GM18951 (cell line): ENCODE measurements at regions not wholly inside any gene's neighbourhood (a gene's known extent, or its start where the extent isn't known, plus 50 kb on each side); places are given as distances from the start of the nearest gene placed in this dataset.

ENCODE experiments used
- POLR2A ChIP-seq: IDR thresholded peaks from 4 replicates; pipeline ENCODE4 v1.6.1; 2011; ENCODE audit warnings: mild to moderate bottlenecking; ENCODE audit not compliant: insufficient read length, insufficient read depth; ENCODE audit errors: extremely low read depth
- in situ Hi-C: fragments of 300-500 bp; cut with MboI; formaldehyde crosslinking; loops from one replicate; pipeline ENCODE4 v1.12.0; 2022; ENCODE audit warnings: low sequenced_read_pairs, mixed read lengths, inconsistent platforms; ENCODE audit not compliant: unreplicated experiment

GRCh38 chr18:14905350-14905749 is 157.4 kb downstream of the ANKRD30B start:
- TF ChIP-seq POLR2A: no peak
- in situ Hi-C loops: no loop called here

- in situ Hi-C loops: no loop called here
- TF ChIP-seq POLR2A: no peak
Measured at GRCh38 chr18:14905979-14906378, 158.0 kb downstream of the ANKRD30B start.

- TF ChIP-seq POLR2A: no peak
- in situ Hi-C loops: no loop called here
Measured at GRCh38 chr18:14907420-14907819, 159.4 kb downstream of the ANKRD30B start.

GRCh38 chr18:14908541-14908940 is 160.6 kb downstream of the ANKRD30B start:
- in situ Hi-C loops: no loop called here

GRCh38 chr18:14912967-14913366 is 165.0 kb downstream of the ANKRD30B start:
- TF ChIP-seq POLR2A: no peak
- in situ Hi-C loops: no loop called here

More at GRCh38 chr18:14908541-14908940, 160.6 kb downstream of the ANKRD30B start:
- TF ChIP-seq POLR2A: no peak

GRCh38 chr18:14914121-14914520 is 166.1 kb downstream of the ANKRD30B start:
- no peak for TF ChIP-seq POLR2A
- in situ Hi-C loops: no loop called here

GRCh38 chr18:14914771-14915170 is 166.8 kb downstream of the ANKRD30B start:
- in situ Hi-C loops: no loop called here
- no peak for TF ChIP-seq POLR2A

- in situ Hi-C loops: no loop called here
- no peak for TF ChIP-seq POLR2A
Measured at GRCh38 chr18:14916181-14916580, 168.2 kb downstream of the ANKRD30B start.

- in situ Hi-C loops: no loop called here
- no peak for TF ChIP-seq POLR2A
Measured at GRCh38 chr18:14916851-14917250, 168.9 kb downstream of the ANKRD30B start.

- TF ChIP-seq POLR2A: no peak
- in situ Hi-C loops: no loop called here
Measured at GRCh38 chr18:14917311-14917710, 169.3 kb downstream of the ANKRD30B start.

- in situ Hi-C loops: no loop called here
- no peak for TF ChIP-seq POLR2A
Measured at GRCh38 chr18:14919666-14920065, 171.7 kb downstream of the ANKRD30B start.

GRCh38 chr18:14921031-14921430 is 173.1 kb downstream of the ANKRD30B start:
- TF ChIP-seq POLR2A: no peak
- in situ Hi-C loops: no loop called here

GRCh38 chr18:14921547-14921946 is 173.6 kb downstream of the ANKRD30B start:
- in situ Hi-C loops: no loop called here
- no peak for TF ChIP-seq POLR2A

- no peak for TF ChIP-seq POLR2A
- in situ Hi-C loops: no loop called here
Measured at GRCh38 chr18:14922031-14922430, 174.1 kb downstream of the ANKRD30B start.

- in situ Hi-C loops: no loop called here
- no peak for TF ChIP-seq POLR2A
Measured at GRCh38 chr18:14922965-14923565, 175.1 kb downstream of the ANKRD30B start.
